ENCODE measurements at regions not wholly inside any gene's neighbourhood (a gene's known extent, or its start where the extent isn't known, plus 50 kb on each side); places are given as distances from the start of the nearest gene placed in this dataset.

DNA sequence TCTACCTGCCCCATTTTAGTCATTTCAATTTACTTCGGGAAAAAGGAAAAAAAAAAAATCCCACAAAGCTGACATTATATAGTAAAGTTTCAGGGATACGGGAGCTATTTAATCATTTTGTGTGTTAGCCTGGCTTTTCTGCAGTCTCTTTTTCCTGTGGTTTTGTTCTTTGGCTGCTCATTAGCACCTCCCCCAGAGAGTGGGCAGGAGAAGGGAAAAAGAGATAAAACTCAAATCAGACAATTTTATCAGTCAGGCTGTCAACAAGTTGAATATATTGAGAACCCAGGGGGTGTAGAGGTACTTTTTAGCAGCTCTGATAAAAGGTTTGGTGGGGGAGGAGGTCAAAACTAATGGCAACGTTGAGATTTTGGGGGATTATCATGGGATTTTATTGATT, 559.0 kb upstream of the PSMD7 start:
- DNase-seq = no peak

DNA sequence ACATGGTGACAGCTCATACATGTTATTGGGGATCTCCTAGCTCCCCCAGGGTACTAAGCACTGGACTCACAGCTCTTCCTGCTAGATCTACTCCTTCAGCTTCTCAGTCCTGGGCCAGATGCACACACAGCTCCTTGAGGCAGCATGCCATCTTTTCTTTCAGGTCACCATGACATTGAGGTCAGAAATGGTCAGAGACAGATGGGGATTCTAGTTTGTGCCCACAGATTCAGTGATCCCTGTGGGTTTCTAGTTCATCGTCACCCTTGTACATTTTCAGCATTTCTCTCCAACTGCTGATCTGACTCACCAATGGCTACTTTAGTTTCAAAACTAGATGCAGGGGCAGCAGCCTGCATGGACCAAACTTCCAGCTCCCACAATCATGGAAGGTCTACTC, 560.7 kb upstream of the PSMD7 start:
- DNase-seq = no peak

GRCh38 chr16:73735018-73735417, 561.6 kb upstream of the PSMD7 start:
- no peak for DNase-seq

DNA sequence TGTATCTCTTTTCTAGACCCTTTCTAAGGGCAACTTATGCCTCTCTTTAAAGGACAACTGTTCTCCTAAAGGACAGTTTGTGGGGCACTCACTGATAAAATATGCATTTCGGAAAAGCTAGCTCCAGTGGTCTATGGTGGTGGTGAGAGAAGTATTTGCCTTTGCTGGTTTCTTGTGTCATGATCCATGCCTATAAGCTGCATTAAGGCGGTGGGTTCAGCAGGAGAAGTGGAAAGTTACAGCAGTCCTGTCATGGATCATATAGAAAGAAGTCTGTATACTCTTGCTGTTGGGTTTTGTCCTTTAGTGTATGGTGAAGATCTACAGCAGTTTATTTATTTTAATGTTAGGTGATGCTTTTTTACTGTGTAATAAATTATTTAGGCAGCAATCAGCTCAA, 563.9 kb upstream of the PSMD7 start:
- no peak for DNase-seq

- no peak for DNase-seq
Measured at GRCh38 chr16:73732143-73732542, 564.5 kb upstream of the PSMD7 start.

GRCh38 chr16:73730481-73731090, 566.0 kb upstream of the PSMD7 start:
- no peak for DNase-seq

- no peak for DNase-seq
Measured at GRCh38 chr16:73725156-73725555, 571.5 kb upstream of the PSMD7 start.

- DNase-seq = no peak
Measured at GRCh38 chr16:73724503-73724902, 572.1 kb upstream of the PSMD7 start.

DNA sequence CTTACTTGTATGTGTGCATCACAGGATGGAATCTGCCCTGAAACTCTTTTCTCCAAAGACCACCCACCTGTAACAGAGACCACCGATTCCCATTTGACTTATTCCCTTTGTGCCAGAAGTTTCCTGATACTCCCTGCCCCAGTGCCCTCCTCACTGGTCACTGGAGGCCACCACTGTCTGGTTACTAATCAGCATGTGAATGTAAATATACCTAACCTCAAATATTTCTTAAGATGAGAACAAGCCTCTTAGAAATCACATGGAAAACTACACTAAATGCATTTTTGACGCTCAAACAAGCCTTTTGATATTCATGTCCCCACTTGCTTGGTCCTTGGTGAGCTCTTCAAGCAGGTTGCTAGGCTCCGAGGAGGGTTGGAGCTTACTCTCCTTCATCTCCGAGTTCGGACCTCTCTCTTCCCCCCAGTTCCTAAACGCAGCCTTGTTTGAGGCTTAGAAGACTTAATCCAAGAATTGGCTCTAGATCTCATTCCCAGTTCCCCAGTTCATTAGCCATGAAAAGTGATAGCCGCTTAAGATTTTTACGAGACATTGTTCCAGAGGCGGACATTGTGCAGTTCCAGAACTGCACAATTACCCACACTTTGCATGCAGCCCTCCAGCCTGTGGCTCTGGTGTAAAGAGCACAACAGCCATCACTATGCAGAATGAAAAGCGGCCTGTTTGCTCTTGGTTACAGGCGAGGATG, 579.2 kb upstream of the PSMD7 start:
- DNase-seq = no peak

GRCh38 chr16:73714976-73715375, 581.6 kb upstream of the PSMD7 start:
- DNase-seq = no peak

GRCh38 chr16:73713778-73714495, 582.7 kb upstream of the PSMD7 start:
- no peak for DNase-seq

DNA sequence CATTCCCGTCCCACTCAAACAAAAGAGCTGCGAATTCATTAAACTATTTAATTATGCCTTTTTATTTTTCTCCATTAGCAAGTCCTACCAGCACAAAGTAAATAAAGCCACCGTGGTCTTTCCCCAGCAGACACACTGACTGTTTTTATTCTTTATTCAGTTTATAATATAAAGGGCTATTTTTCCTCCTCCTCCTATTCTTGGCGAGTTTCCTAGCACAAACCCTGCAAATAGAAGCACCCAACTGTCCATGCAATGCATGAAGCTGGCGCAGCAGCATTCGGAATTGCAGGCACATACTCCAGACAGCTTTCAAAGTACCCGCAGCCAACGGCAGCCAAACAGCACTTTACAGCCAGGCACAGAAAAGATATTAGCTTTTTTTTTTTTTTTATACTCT, 583.4 kb upstream of the PSMD7 start:
- no peak for DNase-seq

DNA sequence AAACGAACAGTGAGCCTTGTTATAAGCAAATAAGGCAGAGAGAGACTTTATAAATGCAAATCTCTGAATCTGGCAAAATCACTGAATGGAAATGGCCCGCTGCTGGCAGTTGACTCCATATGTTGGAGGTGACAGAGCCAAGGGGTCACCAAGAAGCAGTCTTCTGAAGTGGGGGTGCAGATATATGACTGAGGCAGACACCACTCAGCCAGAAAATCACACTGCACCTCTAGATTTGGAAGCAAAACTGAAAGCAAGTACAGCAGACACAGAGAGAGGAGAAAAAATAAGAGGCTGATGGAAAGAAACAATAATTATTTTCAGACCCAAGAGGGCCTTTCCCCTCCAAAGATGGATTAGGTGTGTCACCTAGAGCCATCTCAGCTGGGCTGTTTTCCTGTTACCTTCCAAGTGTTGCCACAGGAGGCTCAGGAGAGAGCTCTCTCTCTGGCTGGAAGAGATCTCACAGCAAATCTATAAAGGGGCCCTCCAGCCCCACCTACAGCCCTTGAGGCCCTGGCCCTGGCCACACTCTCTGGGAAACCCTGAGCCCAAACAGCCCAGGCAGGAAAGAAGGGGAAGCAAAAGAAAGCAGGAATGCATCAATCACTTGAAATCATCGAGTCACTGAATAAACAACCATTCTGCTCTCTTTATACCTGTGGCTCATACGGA, 585.1 kb upstream of the PSMD7 start:
- no peak for DNase-seq

GRCh38 chr16:73710526-73710925, 586.1 kb upstream of the PSMD7 start:
- no peak for DNase-seq

DNA sequence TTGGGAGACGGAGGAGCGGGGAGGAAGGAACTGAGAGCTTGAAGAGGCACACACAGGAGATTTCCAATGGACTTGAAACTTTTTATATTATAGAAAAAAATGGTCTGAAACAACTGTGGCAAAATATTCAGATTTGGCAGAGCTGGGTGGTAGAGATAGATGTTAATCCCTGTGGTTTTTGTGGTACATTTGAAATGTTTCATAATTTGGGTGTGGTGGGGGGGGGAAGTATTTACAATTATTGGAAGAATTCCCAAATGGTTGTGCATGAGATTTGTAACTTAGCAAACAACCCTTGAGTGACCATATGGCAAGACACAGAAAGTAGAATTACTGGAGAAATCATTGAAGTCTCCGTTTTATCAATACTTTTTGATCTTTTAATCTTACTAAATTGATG, 588.8 kb upstream of the PSMD7 start:
- DNase-seq = no peak

DNA sequence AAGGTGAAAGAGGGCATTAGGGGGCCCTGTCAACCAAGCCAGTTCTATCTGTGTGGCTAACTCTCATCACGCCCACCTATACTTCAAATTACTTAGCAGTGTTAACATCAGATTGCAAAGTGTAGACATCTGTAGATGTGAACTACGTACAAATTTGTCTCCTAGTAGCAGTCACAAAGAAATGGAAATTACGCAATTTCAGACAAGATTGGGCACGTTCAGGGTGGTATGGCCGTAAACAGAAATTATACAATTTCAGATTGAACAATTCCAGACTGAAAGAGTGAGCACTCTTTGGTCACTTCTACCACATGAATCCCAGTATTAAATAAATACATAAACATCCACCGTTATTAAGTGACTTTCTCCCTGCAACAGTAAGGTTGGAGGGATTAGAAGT, 592.7 kb upstream of the PSMD7 start:
- DNase-seq = no peak

DNA sequence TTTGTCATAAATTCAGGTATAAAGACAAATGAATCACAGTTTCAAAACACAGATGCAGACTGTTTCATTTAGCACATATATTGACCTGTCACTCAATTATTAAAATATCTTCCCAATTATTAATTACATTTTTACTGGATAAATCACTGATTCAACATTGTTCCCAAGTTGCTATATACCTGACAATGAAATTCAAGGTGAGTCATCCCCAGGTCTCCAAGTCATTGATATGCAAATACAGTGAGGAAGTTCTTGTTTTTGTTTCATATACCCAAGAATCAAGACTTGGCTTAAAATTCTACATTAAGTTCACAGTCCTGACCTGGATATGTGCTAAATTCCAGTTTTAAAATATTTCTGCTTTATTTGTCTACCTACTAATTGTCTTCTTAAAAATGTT, 599.3 kb upstream of the PSMD7 start:
- DNase-seq = no peak

DNA sequence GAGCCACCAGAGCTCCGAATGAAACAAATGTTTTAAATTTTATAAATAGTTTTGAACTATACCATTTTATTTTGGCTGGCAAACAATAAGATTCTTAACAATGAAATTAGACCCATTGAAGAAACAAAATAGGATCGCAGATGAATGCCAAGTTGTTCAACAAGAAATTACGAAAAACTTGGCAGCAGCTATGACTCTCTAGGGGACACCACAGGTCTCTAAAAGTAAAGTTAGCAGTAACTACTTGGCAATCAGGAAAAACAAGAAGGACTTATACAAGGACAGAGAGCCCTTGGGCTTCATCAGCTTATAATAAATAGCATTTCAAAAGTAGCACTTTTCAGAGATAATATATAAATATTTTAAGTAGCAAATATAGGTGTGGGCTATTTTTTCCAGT, 603.8 kb upstream of the PSMD7 start:
- no peak for DNase-seq

- DNase-seq = no peak
Measured at GRCh38 chr16:73683804-73684203, 612.8 kb upstream of the PSMD7 start.

- DNase-seq = no peak
Measured at GRCh38 chr16:73672135-73672534, 624.2 kb upstream of the ZFHX3 start.

- no peak for DNase-seq
Measured at GRCh38 chr16:73670836-73671820, 623.2 kb upstream of the ZFHX3 start.

DNA sequence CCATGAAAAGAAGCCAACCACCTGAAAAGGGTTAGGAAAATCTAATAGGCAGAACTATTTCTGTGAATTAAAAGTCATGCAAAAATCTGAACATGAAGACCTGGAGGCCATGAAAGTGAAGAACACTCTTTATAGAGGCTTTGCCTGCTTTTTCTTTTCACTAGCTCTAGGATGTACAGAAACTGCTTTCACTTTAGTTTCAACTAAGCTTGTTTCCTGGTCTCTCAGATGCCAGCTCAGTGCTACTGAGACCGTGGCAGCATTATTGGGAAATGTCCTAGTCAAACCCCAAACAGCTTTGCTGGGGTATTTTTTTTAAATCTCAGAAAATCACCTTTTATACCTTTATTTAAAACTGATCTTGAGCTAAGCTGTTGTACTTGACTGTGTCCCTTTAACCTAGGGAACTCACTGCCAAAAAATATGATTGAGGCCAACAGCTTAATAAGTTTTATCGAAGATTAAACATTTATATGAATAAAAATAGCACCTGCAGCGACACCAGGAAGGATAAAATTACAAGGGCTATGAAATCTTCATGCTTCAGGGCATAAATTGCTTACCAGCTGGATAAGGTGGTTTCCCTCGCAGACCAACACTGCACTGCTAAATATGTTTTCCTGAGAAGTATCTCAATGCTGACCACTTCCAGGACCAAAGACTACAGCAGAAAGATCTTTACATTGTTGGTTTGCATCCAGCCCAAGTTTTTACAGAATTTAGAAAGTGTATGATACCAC, 621.8 kb upstream of the ZFHX3 start:
- no peak for DNase-seq
